ENCODE measurements at regions not wholly inside any gene's neighbourhood (a gene's known extent, or its start where the extent isn't known, plus 50 kb on each side); places are given as distances from the start of the nearest gene placed in this dataset.

DNA sequence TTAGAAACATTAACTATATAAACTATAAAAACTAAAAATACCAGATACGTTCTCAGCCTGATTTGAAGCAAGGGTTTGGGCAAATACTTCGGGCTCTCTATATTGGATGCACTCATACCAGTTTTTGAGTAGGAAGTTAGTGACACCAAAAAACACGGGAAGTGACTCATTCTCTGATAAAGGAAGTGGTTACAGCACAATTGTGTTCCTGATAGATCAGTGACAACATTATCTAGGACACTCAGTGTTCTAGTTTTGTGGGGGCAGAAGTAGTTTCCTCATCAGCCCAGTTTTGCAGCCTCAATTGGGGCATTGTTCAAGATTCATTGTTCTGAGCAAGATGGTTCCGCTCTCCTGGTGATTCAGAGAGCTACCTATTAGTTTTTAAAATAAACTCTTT lies 469.6 kb upstream of the DPPA4 start:
- no peak overlapping the region for H3K4me3 ChIP-seq (ENCODE audit: control insufficient read depth, low read depth, low read length)
- no peak for DNase-seq (ENCODE audit: low read depth)
- TF ChIP-seq, protein P1, sequence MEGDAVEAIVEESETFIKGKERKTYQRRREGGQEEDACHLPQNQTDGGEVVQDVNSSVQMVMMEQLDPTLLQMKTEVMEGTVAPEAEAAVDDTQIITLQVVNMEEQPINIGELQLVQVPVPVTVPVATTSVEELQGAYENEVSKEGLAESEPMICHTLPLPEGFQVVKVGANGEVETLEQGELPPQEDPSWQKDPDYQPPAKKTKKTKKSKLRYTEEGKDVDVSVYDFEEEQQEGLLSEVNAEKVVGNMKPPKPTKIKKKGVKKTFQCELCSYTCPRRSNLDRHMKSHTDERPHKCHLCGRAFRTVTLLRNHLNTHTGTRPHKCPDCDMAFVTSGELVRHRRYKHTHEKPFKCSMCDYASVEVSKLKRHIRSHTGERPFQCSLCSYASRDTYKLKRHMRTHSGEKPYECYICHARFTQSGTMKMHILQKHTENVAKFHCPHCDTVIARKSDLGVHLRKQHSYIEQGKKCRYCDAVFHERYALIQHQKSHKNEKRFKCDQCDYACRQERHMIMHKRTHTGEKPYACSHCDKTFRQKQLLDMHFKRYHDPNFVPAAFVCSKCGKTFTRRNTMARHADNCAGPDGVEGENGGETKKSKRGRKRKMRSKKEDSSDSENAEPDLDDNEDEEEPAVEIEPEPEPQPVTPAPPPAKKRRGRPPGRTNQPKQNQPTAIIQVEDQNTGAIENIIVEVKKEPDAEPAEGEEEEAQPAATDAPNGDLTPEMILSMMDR (IDR thresholded peaks at IDR 0.05; ENCODE audit: control insufficient read depth, insufficient read depth, low read depth, low read length, missing control alignments): no peak

DNA sequence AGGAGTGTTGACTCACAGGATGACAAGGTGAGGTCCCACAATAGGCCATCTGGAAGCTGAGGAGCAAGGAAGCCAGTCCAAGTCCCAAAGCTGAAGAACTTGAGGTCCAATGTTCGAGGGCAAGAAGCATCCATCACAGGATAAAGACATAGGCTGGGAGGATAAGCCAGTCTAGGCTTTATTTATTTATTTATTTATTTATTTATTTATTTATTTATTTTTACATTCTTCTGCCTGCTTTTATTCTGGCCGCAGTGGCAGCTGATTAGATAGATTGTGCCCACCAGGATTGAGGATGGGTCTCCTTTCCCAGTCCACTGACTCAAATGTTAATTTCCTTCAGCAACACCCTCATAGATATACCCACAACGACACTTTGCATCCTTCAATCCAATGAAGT lies 472.2 kb upstream of the DPPA4 start:
- DNase-seq (ENCODE audit: low read depth): no peak
- TF ChIP-seq, protein P1 (IDR thresholded peaks at IDR 0.05; ENCODE audit: control insufficient read depth, insufficient read depth, low read depth, low read length, missing control alignments): no peak
- H3K4me3 ChIP-seq (ENCODE audit: control insufficient read depth, low read depth, low read length): no peak overlapping the region

DNA sequence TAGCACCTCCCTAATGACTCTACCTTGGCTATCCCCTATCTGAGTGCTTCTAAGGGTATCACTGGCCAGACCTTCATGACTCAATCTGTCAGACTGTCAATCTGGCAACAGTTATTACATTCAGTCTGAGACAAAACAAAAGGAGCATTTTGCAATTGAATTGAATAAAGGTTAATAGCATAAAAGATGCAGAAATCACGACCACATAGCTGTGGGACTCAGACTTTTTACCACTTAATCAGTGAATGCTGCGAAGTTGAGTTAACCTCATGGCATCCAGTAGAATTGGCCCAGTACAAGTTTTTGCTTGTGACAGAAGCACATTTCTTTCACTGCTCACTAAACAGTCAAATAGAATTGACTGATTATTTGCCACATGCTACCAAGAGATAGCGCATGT lies 480.7 kb upstream of the DPPA4 start:
- DNase-seq (ENCODE audit: low read depth): no peak
- no peak overlapping the region for H3K4me3 ChIP-seq (ENCODE audit: control insufficient read depth, low read depth, low read length)
- TF ChIP-seq, protein P1 (IDR thresholded peaks at IDR 0.05; ENCODE audit: control insufficient read depth, insufficient read depth, low read depth, low read length, missing control alignments): no peak

DNA sequence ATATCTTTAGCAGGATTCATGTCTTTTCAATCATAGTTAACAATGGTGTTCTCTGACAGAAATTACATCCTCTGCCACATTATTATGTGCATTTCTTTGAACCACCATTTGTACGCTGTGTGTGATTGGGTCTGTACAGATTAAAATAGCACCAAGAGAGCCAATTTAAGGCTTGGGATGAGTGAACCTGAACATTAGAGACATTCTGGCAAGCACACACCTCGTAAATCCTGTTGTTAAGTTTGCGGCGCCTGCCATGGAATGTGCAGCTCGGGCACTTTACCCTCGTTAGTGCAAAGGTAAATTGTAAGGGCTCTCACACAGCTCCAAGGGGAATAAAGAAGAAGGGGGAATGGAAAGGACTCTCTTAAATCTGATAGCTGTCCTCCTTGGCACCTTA lies 482.4 kb upstream of the DPPA4 start:
- DNase-seq (ENCODE audit: low read depth): no peak
- TF ChIP-seq, protein P1 (IDR thresholded peaks at IDR 0.05; ENCODE audit: control insufficient read depth, insufficient read depth, low read depth, low read length, missing control alignments): no peak
- no peak overlapping the region for H3K4me3 ChIP-seq (ENCODE audit: control insufficient read depth, low read depth, low read length)

DNA sequence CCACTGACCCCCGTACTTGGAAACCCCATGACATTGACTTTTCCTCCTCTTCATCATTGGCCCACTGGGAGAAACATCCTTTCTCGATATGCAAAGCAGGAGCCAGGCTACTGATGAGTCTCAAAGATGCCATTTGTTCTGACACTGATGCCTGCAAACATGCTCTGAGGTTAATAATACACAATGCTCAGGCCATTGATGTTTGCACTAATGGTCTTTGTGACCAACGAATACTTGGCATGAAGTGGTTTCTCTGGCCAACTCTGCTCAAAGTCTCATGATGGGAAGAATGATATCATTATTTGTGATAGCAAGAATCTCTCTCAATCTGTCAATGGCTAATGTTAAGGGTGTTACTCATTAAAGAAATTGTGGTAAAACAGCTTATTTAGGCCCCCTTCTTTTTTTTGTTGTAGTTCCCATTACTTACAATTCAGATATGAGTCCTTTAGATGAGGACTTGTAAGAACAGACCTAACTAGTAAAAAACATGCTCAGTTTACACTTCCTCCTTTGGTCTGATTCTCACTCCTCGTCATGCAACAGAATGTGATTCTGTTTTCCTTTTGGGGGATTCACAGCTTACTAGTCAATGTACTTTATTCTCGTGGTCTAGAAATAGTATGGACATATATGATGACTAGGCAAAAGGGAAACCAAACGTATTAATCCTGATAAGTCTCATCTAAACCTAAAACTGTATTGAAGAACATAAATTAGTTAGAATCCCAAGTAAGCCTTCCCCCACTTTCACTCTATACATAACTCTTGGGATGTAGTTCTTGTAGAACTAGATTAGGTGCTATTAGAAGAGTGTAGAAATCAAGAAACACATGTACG lies 488.8 kb upstream of the DPPA4 start:
- TF ChIP-seq, protein P1 (IDR thresholded peaks at IDR 0.05; ENCODE audit: control insufficient read depth, insufficient read depth, low read depth, low read length, missing control alignments): no peak
- no peak overlapping the region for H3K4me3 ChIP-seq (ENCODE audit: control insufficient read depth, low read depth, low read length)
- DNase-seq (ENCODE audit: low read depth): no peak

DNA sequence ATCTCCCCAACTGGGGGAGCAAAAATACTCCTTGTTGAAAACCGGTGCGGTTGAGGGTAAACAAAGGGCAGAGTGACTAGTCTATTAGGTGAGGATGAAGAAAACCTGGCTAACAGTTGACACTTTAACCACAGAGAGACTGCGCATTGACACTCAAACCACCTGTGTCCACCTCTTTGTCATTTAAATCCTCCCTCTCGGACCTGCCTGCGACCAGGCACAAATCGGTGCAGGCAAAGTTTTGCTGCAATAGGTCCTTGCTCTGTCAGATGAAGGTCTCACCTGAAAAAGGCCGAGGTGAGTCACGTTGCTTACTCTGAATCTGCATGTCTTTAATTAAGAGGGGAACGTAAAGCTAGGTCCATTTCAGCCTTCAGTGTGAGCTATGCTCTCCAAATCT lies 494.1 kb upstream of the DPPA4 start:
- DNase-seq (ENCODE audit: low read depth): no peak
- H3K4me3 ChIP-seq (ENCODE audit: control insufficient read depth, low read depth, low read length): no peak overlapping the region
- TF ChIP-seq, protein P1 (IDR thresholded peaks at IDR 0.05; ENCODE audit: control insufficient read depth, insufficient read depth, low read depth, low read length, missing control alignments): no peak
